ENCODE measurements at regions not wholly inside any gene's neighbourhood (a gene's known extent, or its start where the extent isn't known, plus 50 kb on each side); places are given as distances from the start of the nearest gene placed in this dataset.

DNA sequence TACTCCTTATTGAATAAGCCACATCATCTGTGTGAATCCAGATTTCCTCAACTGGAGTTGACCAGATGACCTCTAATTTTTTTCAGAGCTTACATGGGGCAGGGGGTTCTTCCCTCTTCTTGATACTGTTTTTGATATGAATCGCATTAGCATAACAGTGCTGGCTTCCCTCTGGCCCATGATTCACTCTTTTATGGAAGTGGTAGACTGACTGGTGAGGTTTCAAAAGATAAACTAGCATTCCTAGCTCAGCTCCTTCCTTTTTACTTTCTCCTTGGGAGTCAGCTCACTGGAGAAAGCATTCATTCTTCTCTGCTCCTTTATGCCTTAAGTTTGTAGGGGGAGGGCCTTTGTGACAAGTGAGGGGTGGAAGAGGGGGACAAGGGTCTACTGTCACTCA, 161.0 kb upstream of the FGF13 start:
- no peak overlapping the region for H3K23ac ChIP-seq (ENCODE audit: low read length in 2 of 2)
- no peak overlapping the region for H4K8ac ChIP-seq (ENCODE audit: low read length)
- no peak overlapping the region for H2BK120ac ChIP-seq (ENCODE audit: low read depth, low read length)
- H3K79me1 ChIP-seq (replicated peaks; ENCODE audit: low read length, poor library complexity, severe bottlenecking): no peaks in the 10 kb centered on the region
- H3K36me3 ChIP-seq (ENCODE audit: control insufficient read depth in 1 of 2, insufficient read depth in 2 of 2, low read depth in 1 of 2, low read length in 2 of 2): no peaks in the 10 kb centered on the region
- no peak overlapping the region for H2AK5ac ChIP-seq (ENCODE audit: low read length, severe bottlenecking)
- H3K4me1 ChIP-seq (ENCODE audit: control insufficient read depth, insufficient read depth, low read depth, low read length): no peaks in the 10 kb centered on the region
- no peak overlapping the region for H3K14ac ChIP-seq (ENCODE audit: low read length in 2 of 2)
- H3K4me2 ChIP-seq (ENCODE audit: low read length, poor library complexity, severe bottlenecking): no peak overlapping the region
- no peak overlapping the region for H3K4ac ChIP-seq (ENCODE audit: low read depth in 1 of 2, low read length in 2 of 2)
- peaks cover 3% of the 10 kb centered on the region for H3K9me3 ChIP-seq (ENCODE audit: control insufficient read depth, low read length)
- no peak overlapping the region for H3K4me3 ChIP-seq (ENCODE audit: insufficient read depth in 1 of 2, low read depth in 1 of 2, low read length in 2 of 2)
- H4K91ac ChIP-seq (ENCODE audit: low read length): no peak overlapping the region
- H3K27me3 ChIP-seq (ENCODE audit: control insufficient read depth in 1 of 2, insufficient read depth in 1 of 2, low read length in 2 of 2): no peaks in the 10 kb centered on the region
- 67% methylated on average over 1 of the region's 1 CpG for WGBS
- H3K27ac ChIP-seq (ENCODE audit: low read length, poor library complexity, severe bottlenecking): no peak overlapping the region
- no peak overlapping the region for H3K18ac ChIP-seq (ENCODE audit: low read depth in 1 of 2, low read length in 2 of 2)
- H3K9ac ChIP-seq (ENCODE audit: low read length): no peak overlapping the region
- no peak overlapping the region for H2BK12ac ChIP-seq (ENCODE audit: low read length in 2 of 2)
- H2BK15ac ChIP-seq (ENCODE audit: low read depth, poor library complexity, severe bottlenecking): no peak overlapping the region
- H2BK5ac ChIP-seq (ENCODE audit: low read depth, low read length, poor library complexity, severe bottlenecking): no peak overlapping the region
- H2AFZ ChIP-seq (ENCODE audit: low read depth, low read length): no peak overlapping the region
- DNase-seq: no peak

DNA sequence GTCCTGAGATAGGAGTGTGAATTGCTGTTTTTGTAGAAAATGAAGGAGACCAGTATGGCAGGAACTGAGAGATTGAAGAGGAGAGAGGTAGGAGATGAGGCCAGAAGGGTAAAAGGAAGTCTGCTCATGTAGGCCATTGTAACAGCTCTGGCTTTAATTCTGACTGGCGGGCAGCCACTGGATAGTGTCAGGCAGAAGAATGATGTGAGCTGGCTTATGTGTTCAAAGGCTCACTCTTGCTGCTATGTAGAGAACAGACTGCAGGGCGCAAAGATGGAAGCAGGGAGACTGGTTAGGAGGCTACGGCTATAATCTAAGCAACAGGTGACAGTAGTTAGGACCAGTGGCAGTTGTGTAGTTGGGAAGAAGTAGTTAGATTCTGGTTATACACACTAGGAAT, 160.2 kb upstream of the FGF13 start:
- WGBS: 94% methylated on average over 3 of the region's 3 CpGs
- no peak overlapping the region for H3K9ac ChIP-seq (ENCODE audit: low read length)
- no peak for DNase-seq

DNA sequence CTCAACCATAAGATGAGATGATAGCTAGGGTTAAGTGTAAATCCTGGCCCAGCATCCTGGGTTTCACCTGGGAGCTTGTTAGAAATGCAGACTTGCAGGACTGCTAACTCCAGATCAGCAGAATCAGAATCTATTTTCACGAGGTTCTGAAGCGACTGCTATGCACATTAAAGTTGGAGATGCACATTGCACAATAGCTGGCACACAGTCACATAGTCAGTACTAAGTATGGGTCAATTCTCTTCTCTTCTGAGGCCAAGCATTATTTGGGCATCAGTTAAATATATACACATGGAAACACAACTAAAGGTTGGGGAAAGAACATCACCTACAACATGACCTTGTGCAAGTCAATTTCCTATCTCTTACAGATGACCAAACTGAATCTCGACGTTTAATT, 155.1 kb upstream of the FGF13 start:
- Histone ChIP-seq H2BK5ac (ENCODE audit: low read depth, low read length, poor library complexity, severe bottlenecking) (no peak overlapping the region), H3K18ac (ENCODE audit: low read depth in 1 of 2, low read length in 2 of 2) (no peak overlapping the region), H3K9me3 (ENCODE audit: control insufficient read depth, low read length) (no peaks in the 10 kb centered on the region), H3K4me3 (ENCODE audit: insufficient read depth in 1 of 2, low read depth in 1 of 2, low read length in 2 of 2) (no peak overlapping the region), H3K27ac (ENCODE audit: low read length, poor library complexity, severe bottlenecking) (no peak overlapping the region), H3K4me1 (ENCODE audit: control insufficient read depth, insufficient read depth, low read depth, low read length) (no peaks in the 10 kb centered on the region), H4K91ac (ENCODE audit: low read length) (no peak overlapping the region), H3K36me3 (ENCODE audit: control insufficient read depth in 1 of 2, insufficient read depth in 2 of 2, low read depth in 1 of 2, low read length in 2 of 2) (no peaks in the 10 kb centered on the region), H3K4me2 (ENCODE audit: low read length, poor library complexity, severe bottlenecking) (no peak overlapping the region), H2BK15ac (ENCODE audit: low read depth, poor library complexity, severe bottlenecking) (no peak overlapping the region), H3K14ac (ENCODE audit: low read length in 2 of 2) (no peak overlapping the region), H2AK5ac (ENCODE audit: low read length, severe bottlenecking) (no peak overlapping the region), H2AFZ (ENCODE audit: low read depth, low read length) (no peak overlapping the region), H2BK120ac (ENCODE audit: low read depth, low read length) (no peak overlapping the region), H2BK12ac (ENCODE audit: low read length in 2 of 2) (no peak overlapping the region), H3K27me3 (ENCODE audit: control insufficient read depth in 1 of 2, insufficient read depth in 1 of 2, low read length in 2 of 2) (no peaks in the 10 kb centered on the region), H3K4ac (ENCODE audit: low read depth in 1 of 2, low read length in 2 of 2) (no peak overlapping the region), H3K79me1 (replicated peaks; ENCODE audit: low read length, poor library complexity, severe bottlenecking) (no peaks in the 10 kb centered on the region), H3K23ac (ENCODE audit: low read length in 2 of 2) (no peak overlapping the region), H4K8ac (ENCODE audit: low read length) (no peak overlapping the region), H3K9ac (ENCODE audit: low read length) (no peak overlapping the region)
- WGBS: 72% methylated on average over 2 of the region's 4 CpGs
- no peak for DNase-seq

More for the DNA sequence above, 160.2 kb upstream of the FGF13 start:
- no peaks in the 10 kb centered on the region for H3K27me3 ChIP-seq (ENCODE audit: control insufficient read depth in 1 of 2, insufficient read depth in 1 of 2, low read length in 2 of 2)
- H3K36me3 ChIP-seq (ENCODE audit: control insufficient read depth in 1 of 2, insufficient read depth in 2 of 2, low read depth in 1 of 2, low read length in 2 of 2): no peaks in the 10 kb centered on the region
- H3K4ac ChIP-seq (ENCODE audit: low read depth in 1 of 2, low read length in 2 of 2): no peak overlapping the region
- no peak overlapping the region for H3K4me2 ChIP-seq (ENCODE audit: low read length, poor library complexity, severe bottlenecking)
- peaks cover 3% of the 10 kb centered on the region for H3K9me3 ChIP-seq (ENCODE audit: control insufficient read depth, low read length)
- no peak overlapping the region for H3K4me3 ChIP-seq (ENCODE audit: insufficient read depth in 1 of 2, low read depth in 1 of 2, low read length in 2 of 2)
- H2AFZ ChIP-seq (ENCODE audit: low read depth, low read length): no peak overlapping the region
- no peak overlapping the region for H3K23ac ChIP-seq (ENCODE audit: low read length in 2 of 2)
- no peak overlapping the region for H2BK15ac ChIP-seq (ENCODE audit: low read depth, poor library complexity, severe bottlenecking)
- H3K4me1 ChIP-seq (ENCODE audit: control insufficient read depth, insufficient read depth, low read depth, low read length): no peaks in the 10 kb centered on the region
- no peak overlapping the region for H3K18ac ChIP-seq (ENCODE audit: low read depth in 1 of 2, low read length in 2 of 2)
- no peak overlapping the region for H3K27ac ChIP-seq (ENCODE audit: low read length, poor library complexity, severe bottlenecking)
- H4K8ac ChIP-seq (ENCODE audit: low read length): no peak overlapping the region
- H2BK120ac ChIP-seq (ENCODE audit: low read depth, low read length): no peak overlapping the region
- H3K79me1 ChIP-seq (replicated peaks; ENCODE audit: low read length, poor library complexity, severe bottlenecking): no peaks in the 10 kb centered on the region
- no peak overlapping the region for H2AK5ac ChIP-seq (ENCODE audit: low read length, severe bottlenecking)
- H2BK12ac ChIP-seq (ENCODE audit: low read length in 2 of 2): no peak overlapping the region
- H3K14ac ChIP-seq (ENCODE audit: low read length in 2 of 2): no peak overlapping the region
- no peak overlapping the region for H4K91ac ChIP-seq (ENCODE audit: low read length)
- no peak overlapping the region for H2BK5ac ChIP-seq (ENCODE audit: low read depth, low read length, poor library complexity, severe bottlenecking)

GRCh38 chrX:138865093-138865649, 153.7 kb upstream of the FGF13 start:
- Histone ChIP-seq H2BK5ac (ENCODE audit: low read depth, low read length, poor library complexity, severe bottlenecking) (no peak overlapping the region), H3K4ac (ENCODE audit: low read depth in 1 of 2, low read length in 2 of 2) (no peak overlapping the region), H3K79me1 (replicated peaks; ENCODE audit: low read length, poor library complexity, severe bottlenecking) (no peaks in the 10 kb centered on the region), H3K4me2 (ENCODE audit: low read length, poor library complexity, severe bottlenecking) (no peak overlapping the region), H2AFZ (ENCODE audit: low read depth, low read length) (no peak overlapping the region), H3K18ac (ENCODE audit: low read depth in 1 of 2, low read length in 2 of 2) (no peak overlapping the region), H3K23ac (ENCODE audit: low read length in 2 of 2) (no peak overlapping the region), H3K9ac (ENCODE audit: low read length) (no peak overlapping the region), H2BK15ac (ENCODE audit: low read depth, poor library complexity, severe bottlenecking) (no peak overlapping the region), H3K9me3 (ENCODE audit: control insufficient read depth, low read length) (no peaks in the 10 kb centered on the region), H3K4me1 (ENCODE audit: control insufficient read depth, insufficient read depth, low read depth, low read length) (no peaks in the 10 kb centered on the region), H2BK12ac (ENCODE audit: low read length in 2 of 2) (no peak overlapping the region), H3K36me3 (ENCODE audit: control insufficient read depth in 1 of 2, insufficient read depth in 2 of 2, low read depth in 1 of 2, low read length in 2 of 2) (no peaks in the 10 kb centered on the region), H4K8ac (ENCODE audit: low read length) (no peak overlapping the region), H3K4me3 (ENCODE audit: insufficient read depth in 1 of 2, low read depth in 1 of 2, low read length in 2 of 2) (no peak overlapping the region), H3K27ac (ENCODE audit: low read length, poor library complexity, severe bottlenecking) (no peak overlapping the region), H3K14ac (ENCODE audit: low read length in 2 of 2) (no peak overlapping the region), H3K27me3 (ENCODE audit: control insufficient read depth in 1 of 2, insufficient read depth in 1 of 2, low read length in 2 of 2) (no peaks in the 10 kb centered on the region), H2BK120ac (ENCODE audit: low read depth, low read length) (no peak overlapping the region), H2AK5ac (ENCODE audit: low read length, severe bottlenecking) (no peak overlapping the region), H4K91ac (ENCODE audit: low read length) (no peak overlapping the region)
- DNase-seq: no peak
- WGBS: 83% methylated on average over 5 of the region's 6 CpGs
